SK-N-SH (cell line): ENCODE measurements at regions not wholly inside any gene's neighbourhood (a gene's known extent, or its start where the extent isn't known, plus 50 kb on each side); places are given as distances from the start of the nearest gene placed in this dataset.

ENCODE experiments used
- CHD2 ChIP-seq: fragments of 150-350 bp; IDR thresholded peaks from 2 replicates; pipeline ENCODE4 v1.6.1; 2018; ENCODE audit warnings: low read length; ENCODE audit not compliant: partially characterized antibody
- EP300 ChIP-seq, 2 experiments: IDR thresholded peaks; 2 replicates each; pipeline versions ENCODE4 v1.4.0 to v1.6.1; 2012; ENCODE audit warnings: borderline replicate concordance in 1 of 2, low read depth in 1 of 2, low read length in 1 of 2
- FOXJ3 ChIP-seq: sonication (generic); formaldehyde crosslinking; IDR thresholded peaks from 2 replicates; pipeline ENCODE4 v1.5.1; 2020; ENCODE audit warnings: mild to moderate bottlenecking, missing genetic modification reagents
- GABPA ChIP-seq: IDR thresholded peaks from 2 replicates; pipeline ENCODE4 v1.4.0; 2012; ENCODE audit warnings: low read depth, mild to moderate bottlenecking
- MXI1 ChIP-seq: IDR thresholded peaks from 2 replicates; pipeline ENCODE4 v1.6.1; 2012; ENCODE audit warnings: mild to moderate bottlenecking, low read depth, low read length, improper control_type of control experiment
- POLR2AphosphoS5 ChIP-seq: IDR thresholded peaks from 2 replicates; pipeline ENCODE4 v1.6.1; 2012; ENCODE audit warnings: low read depth, low read length
- RXRA ChIP-seq: IDR thresholded peaks from 2 replicates; pipeline ENCODE4 v1.4.0; 2012; ENCODE audit warnings: low read depth, mild to moderate bottlenecking, borderline replicate concordance
- SMC3 ChIP-seq: IDR thresholded peaks from 2 replicates; pipeline ENCODE4 v1.6.1; 2012; ENCODE audit warnings: low read depth, low read length, improper control_type of control experiment
- TEAD4 ChIP-seq: IDR thresholded peaks from 2 replicates; pipeline ENCODE4 v1.4.0; 2012; ENCODE audit warnings: mild to moderate bottlenecking, borderline replicate concordance; ENCODE audit not compliant: insufficient read depth
- TF ChIP-seq, protein P1 (sequence below): fragments of 200-600 bp; sonication (generic); IDR thresholded peaks from 2 replicates; pipeline ENCODE4 v1.6.1; 2017; ENCODE audit warnings: antibody characterized with exemption, mild to moderate bottlenecking, moderate library complexity

DNA sequence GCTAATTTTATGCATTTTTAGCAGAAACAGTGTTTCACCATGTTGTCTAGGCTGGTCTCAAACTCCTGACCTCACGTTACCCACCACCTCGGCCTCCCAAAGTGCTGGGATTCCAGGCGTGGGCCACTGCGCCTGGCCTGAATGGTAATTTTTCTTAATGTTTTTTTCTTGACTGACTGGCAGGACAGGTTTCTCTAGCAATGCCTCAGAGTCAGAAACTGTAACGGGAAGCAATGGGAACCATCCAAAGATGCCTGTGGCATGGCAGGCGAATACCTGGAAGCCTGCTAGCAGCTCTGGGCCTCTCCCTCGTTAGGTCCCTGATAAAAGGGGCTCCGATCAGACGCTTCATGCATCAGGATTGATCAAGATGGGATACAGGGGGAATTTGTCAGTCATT is 639.2 kb downstream of the NR2F1-AS1 start:
- TF ChIP-seq, protein P1, sequence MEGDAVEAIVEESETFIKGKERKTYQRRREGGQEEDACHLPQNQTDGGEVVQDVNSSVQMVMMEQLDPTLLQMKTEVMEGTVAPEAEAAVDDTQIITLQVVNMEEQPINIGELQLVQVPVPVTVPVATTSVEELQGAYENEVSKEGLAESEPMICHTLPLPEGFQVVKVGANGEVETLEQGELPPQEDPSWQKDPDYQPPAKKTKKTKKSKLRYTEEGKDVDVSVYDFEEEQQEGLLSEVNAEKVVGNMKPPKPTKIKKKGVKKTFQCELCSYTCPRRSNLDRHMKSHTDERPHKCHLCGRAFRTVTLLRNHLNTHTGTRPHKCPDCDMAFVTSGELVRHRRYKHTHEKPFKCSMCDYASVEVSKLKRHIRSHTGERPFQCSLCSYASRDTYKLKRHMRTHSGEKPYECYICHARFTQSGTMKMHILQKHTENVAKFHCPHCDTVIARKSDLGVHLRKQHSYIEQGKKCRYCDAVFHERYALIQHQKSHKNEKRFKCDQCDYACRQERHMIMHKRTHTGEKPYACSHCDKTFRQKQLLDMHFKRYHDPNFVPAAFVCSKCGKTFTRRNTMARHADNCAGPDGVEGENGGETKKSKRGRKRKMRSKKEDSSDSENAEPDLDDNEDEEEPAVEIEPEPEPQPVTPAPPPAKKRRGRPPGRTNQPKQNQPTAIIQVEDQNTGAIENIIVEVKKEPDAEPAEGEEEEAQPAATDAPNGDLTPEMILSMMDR, result no peak
- TF ChIP-seq MXI1, result no peak
- no peak for TF ChIP-seq RXRA
- no peak for TF ChIP-seq FOXJ3 (CRISPR knock-in tag)
- TF ChIP-seq EP300 (IDR thresholded peaks at IDR 0.05; ENCODE audit: borderline replicate concordance in 1 of 2, low read depth in 1 of 2, low read length in 1 of 2), result no peak
- no peak for TF ChIP-seq GABPA
- no peak for TF ChIP-seq SMC3
- no peak for TF ChIP-seq POLR2AphosphoS5
- TF ChIP-seq TEAD4, result no peak
- no peak for TF ChIP-seq CHD2
